ENCODE measurements at regions not wholly inside any gene's neighbourhood (a gene's known extent, or its start where the extent isn't known, plus 50 kb on each side); places are given as distances from the start of the nearest gene placed in this dataset.

GRCh38 chr7:93819699-93820098 is 70.9 kb downstream of the TFPI2 start:
- TF ChIP-seq POLR2A (IDR thresholded peaks at IDR 0.05; ENCODE audit: low read depth, low read length) (no peak), CTCF (IDR thresholded peaks at IDR 0.05; ENCODE audit: extremely low read depth in 1 of 2, insufficient read depth in 1 of 2, low read depth in 1 of 2, low read length in 2 of 2) (no peak), EZH2 (IDR thresholded peaks at IDR 0.05; ENCODE audit: borderline replicate concordance, low read depth, low read length, severe bottlenecking) (no peak), FOS (IDR thresholded peaks at IDR 0.05; ENCODE audit: borderline replicate concordance, insufficient read depth, low read length) (no peak), POLR2AphosphoS5 (IDR thresholded peaks at IDR 0.05; ENCODE audit: insufficient read depth, low read depth, low read length) (no peak), GATA2 (IDR thresholded peaks at IDR 0.05; ENCODE audit: insufficient read depth, insufficient read length, low read depth, low read length) (no peak), MYC (IDR thresholded peaks at IDR 0.05; ENCODE audit: low read depth, low read length) (no peak), JUN (IDR thresholded peaks at IDR 0.05; ENCODE audit: borderline replicate concordance, insufficient read depth, insufficient read length, low read depth) (no peak), MAX (IDR thresholded peaks at IDR 0.05; ENCODE audit: insufficient read depth, insufficient read length) (no peak)

Measured in endothelial cell of umbilical vein (primary cell).